SH-SY5Y (cell line): ENCODE measurements at regions not wholly inside any gene's neighbourhood (a gene's known extent, or its start where the extent isn't known, plus 50 kb on each side); places are given as distances from the start of the nearest gene placed in this dataset.
A peak's percentile ranks its signal among the peaks of the same experiment; 100 is the strongest.

ENCODE experiments used
- GATA2 ChIP-seq: IDR thresholded peaks from 2 replicates; pipeline ENCODE4 v1.6.1; 2011; ENCODE audit warnings: mild to moderate bottlenecking, low read depth, low read length
- GATA3 ChIP-seq: IDR thresholded peaks from 2 replicates; pipeline ENCODE4 v1.6.1; 2011; ENCODE audit warnings: low read depth, mild to moderate bottlenecking, low read length, moderate library complexity

GRCh38 chr19:33866696-33867095 is 70.0 kb downstream of the KCTD15 start:
- no peak for TF ChIP-seq GATA3
- TF ChIP-seq GATA2: no peak

GRCh38 chr19:33868076-33868735 is 71.5 kb downstream of the KCTD15 start:
- TF ChIP-seq GATA2 (no peak), GATA3 (no peak)

- TF ChIP-seq GATA3: no peak
- TF ChIP-seq GATA2: no peak
Observed at GRCh38 chr19:33868788-33869412, 72.2 kb downstream of the KCTD15 start.

- no peak for TF ChIP-seq GATA2
- no peak for TF ChIP-seq GATA3
Observed at GRCh38 chr19:33871605-33872004, 74.9 kb downstream of the KCTD15 start.

GRCh38 chr19:33872445-33873320 is 76.0 kb downstream of the KCTD15 start:
- TF ChIP-seq GATA3 (no peak), GATA2 (no peak)

GRCh38 chr19:33875071-33875470 is 78.4 kb downstream of the KCTD15 start:
- no peak for TF ChIP-seq GATA3
- no peak for TF ChIP-seq GATA2

- TF ChIP-seq GATA2 (no peak), GATA3 (no peak)
Observed at GRCh38 chr19:33876192-33876591, 79.5 kb downstream of the KCTD15 start.

GRCh38 chr19:33878030-33878544 is 81.4 kb downstream of the KCTD15 start:
- TF ChIP-seq GATA2 (no peak), GATA3 (no peak)

- no peak for TF ChIP-seq GATA2
- no peak for TF ChIP-seq GATA3
Observed at GRCh38 chr19:33878910-33879810, 82.5 kb downstream of the KCTD15 start.

GRCh38 chr19:33879818-33880575 is 83.3 kb downstream of the KCTD15 start:
- TF ChIP-seq GATA2 (no peak), GATA3 (no peak)

- TF ChIP-seq GATA2 (peak; percentile 51; the same call in 1 of the 2 replicates), GATA3 (no peak)
Observed at GRCh38 chr19:33883859-33884519, 87.3 kb downstream of the KCTD15 start.

- TF ChIP-seq GATA2 (no peak), GATA3 (no peak)
Observed at GRCh38 chr19:33885236-33885635, 88.6 kb downstream of the KCTD15 start.

GRCh38 chr19:33887891-33888290 is 91.2 kb downstream of the KCTD15 start:
- no peak for TF ChIP-seq GATA3
- no peak for TF ChIP-seq GATA2
